ENCODE measurements at regions not wholly inside any gene's neighbourhood (a gene's known extent, or its start where the extent isn't known, plus 50 kb on each side); places are given as distances from the start of the nearest gene placed in this dataset.
"Not testable (repeated sequence)": the region's sequence is repeated elsewhere in the genome, so short reads cannot be mapped to it uniquely, and the experiment has no call there.

- Mint-ChIP-seq H3K27ac (no peak overlapping the region), H3K4me3 (no peak overlapping the region), H3K4me1 (ENCODE audit: low read depth) (no peaks in the 10 kb centered on the region), H3K27me3 (no peaks in the 10 kb centered on the region), H3K9me3 (peaks cover 4% of the 10 kb centered on the region), H3K36me3 (ENCODE audit: low read depth) (no peaks in the 10 kb centered on the region)
- intact Hi-C loops (cut with DNase I, micrococcal nuclease), result no loop called here
- no peak overlapping the region for H3K27ac ChIP-seq (ENCODE audit: low read depth in 1 of 2, low read length in 2 of 2)
- ChIA-PET POLR2A (no interaction called here), CTCF (no interaction called here)
- peaks cover 20 to 24% of the 10 kb centered on the region in 2 experiments for H3K9me3 ChIP-seq (ENCODE audit: control insufficient read depth in 1 of 2, insufficient read depth in 1 of 2, low read length in 2 of 2)
- DNase-seq, result no peak
- no peak overlapping the region for H3K4me3 ChIP-seq (ENCODE audit: low read length)
- no peak for ATAC-seq (ENCODE audit: poor library complexity)
- H3K4me1 ChIP-seq (ENCODE audit: insufficient read depth, low read length), result no peaks in the 10 kb centered on the region
- H3K27me3 ChIP-seq (ENCODE audit: control insufficient read depth in 1 of 2, insufficient read depth in 2 of 2, low read length in 2 of 2), result no peaks in the 10 kb centered on the region
- no peaks in the 10 kb centered on the region for H3K36me3 ChIP-seq (ENCODE audit: insufficient read depth, low read length)
- TF ChIP-seq CTCF (IDR thresholded peaks at IDR 0.05), result no peak
Measured at GRCh38 chr21:9735421-9735961, 785.9 kb upstream of the TPTE start.

- H3K27me3 Mint-ChIP-seq; H3K36me3 Mint-ChIP-seq (ENCODE audit: low read depth); POLR2A ChIA-PET; intact Hi-C loops (cut with DNase I, micrococcal nuclease); H3K4me3 Mint-ChIP-seq; ATAC-seq (ENCODE audit: poor library complexity); H3K4me1 Mint-ChIP-seq (ENCODE audit: low read depth); H3K4me3 ChIP-seq (ENCODE audit: low read length); H3K9me3 Mint-ChIP-seq; H3K36me3 ChIP-seq (ENCODE audit: insufficient read depth, low read length); H3K4me1 ChIP-seq (ENCODE audit: insufficient read depth, low read length); H3K27me3 ChIP-seq (ENCODE audit: control insufficient read depth in 1 of 2, insufficient read depth in 2 of 2, low read length in 2 of 2); CTCF ChIA-PET; H3K27ac ChIP-seq (ENCODE audit: low read depth in 1 of 2, low read length in 2 of 2); DNase-seq; H3K27ac Mint-ChIP-seq: not testable (repeated sequence)
- peaks cover 28 to 29% of the 10 kb centered on the region in 2 experiments for H3K9me3 ChIP-seq (ENCODE audit: control insufficient read depth in 1 of 2, insufficient read depth in 1 of 2, low read length in 2 of 2)
Measured at GRCh38 chr21:9737301-9737700, 784.1 kb upstream of the TPTE start.

GRCh38 chr21:9737871-9738515, 783.4 kb upstream of the TPTE start:
- H3K36me3 Mint-ChIP-seq (ENCODE audit: low read depth), result not testable (repeated sequence)

DNA sequence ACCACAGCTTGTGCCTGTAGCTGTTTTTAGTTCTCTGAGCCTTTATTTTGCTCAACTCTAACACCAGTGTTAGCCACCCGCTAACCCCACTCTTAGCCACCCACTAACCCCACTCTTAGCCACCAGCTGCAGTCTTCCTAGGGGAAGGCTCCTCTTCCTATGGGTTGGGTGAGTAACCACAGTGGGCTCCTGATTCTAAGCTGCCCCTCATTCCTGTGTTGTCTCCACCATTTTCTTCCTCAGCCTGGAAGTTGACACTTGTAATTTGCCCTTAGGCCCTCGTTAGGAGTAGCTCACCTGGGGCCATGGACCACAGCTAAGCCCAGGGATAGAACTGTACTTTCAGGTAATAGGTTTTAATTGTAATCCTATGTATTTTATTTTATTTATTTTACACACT, 782.9 kb upstream of the TPTE start:
- Histone ChIP-seq H3K27me3 (ENCODE audit: control insufficient read depth in 1 of 2, insufficient read depth in 2 of 2, low read length in 2 of 2) (no peaks in the 10 kb centered on the region), H3K4me3 (ENCODE audit: low read length) (no peak overlapping the region), H3K4me1 (ENCODE audit: insufficient read depth, low read length) (no peaks in the 10 kb centered on the region), H3K36me3 (ENCODE audit: insufficient read depth, low read length) (no peaks in the 10 kb centered on the region), H3K27ac (ENCODE audit: low read depth in 1 of 2, low read length in 2 of 2) (no peak overlapping the region), H3K9me3 (ENCODE audit: control insufficient read depth in 1 of 2, insufficient read depth in 1 of 2, low read length in 2 of 2) (peaks cover 28 to 33% of the 10 kb centered on the region in 2 experiments)
- H3K27ac Mint-ChIP-seq, result no peak overlapping the region
- TF ChIP-seq CTCF (IDR thresholded peaks at IDR 0.05), result no peak
- POLR2A ChIA-PET, result no interaction called here
- DNase-seq (no peak), ATAC-seq (ENCODE audit: poor library complexity) (no peak)
- CTCF ChIA-PET, result no interaction called here
- H3K4me1 Mint-ChIP-seq (ENCODE audit: low read depth), result no peaks in the 10 kb centered on the region
- H3K36me3 Mint-ChIP-seq (ENCODE audit: low read depth), result no peaks in the 10 kb centered on the region
- H3K27me3 Mint-ChIP-seq, result no peaks in the 10 kb centered on the region
- H3K9me3 Mint-ChIP-seq, result peaks cover 6% of the 10 kb centered on the region
- intact Hi-C loops (cut with DNase I, micrococcal nuclease), result no loop called here
- no peak overlapping the region for H3K4me3 Mint-ChIP-seq

More at GRCh38 chr21:9737871-9738515, 783.4 kb upstream of the TPTE start:
- H3K27me3 ChIP-seq (ENCODE audit: control insufficient read depth in 1 of 2, insufficient read depth in 2 of 2, low read length in 2 of 2); H3K9me3 Mint-ChIP-seq; H3K27me3 Mint-ChIP-seq; DNase-seq; H3K4me3 ChIP-seq (ENCODE audit: low read length); H3K4me1 Mint-ChIP-seq (ENCODE audit: low read depth); ATAC-seq (ENCODE audit: poor library complexity); H3K4me3 Mint-ChIP-seq; CTCF ChIA-PET; intact Hi-C loops (cut with DNase I, micrococcal nuclease); H3K27ac ChIP-seq (ENCODE audit: low read depth in 1 of 2, low read length in 2 of 2); H3K27ac Mint-ChIP-seq; POLR2A ChIA-PET; H3K4me1 ChIP-seq (ENCODE audit: insufficient read depth, low read length); H3K36me3 ChIP-seq (ENCODE audit: insufficient read depth, low read length): not testable (repeated sequence)
- H3K9me3 ChIP-seq (ENCODE audit: control insufficient read depth in 1 of 2, insufficient read depth in 1 of 2, low read length in 2 of 2), result peaks cover 25 to 29% of the 10 kb centered on the region in 2 experiments
